Subcutaneous abdominal adipose tissue (tissue), 5 donors: ENCODE measurements at regions not wholly inside any gene's neighbourhood (a gene's known extent, or its start where the extent isn't known, plus 50 kb on each side); places are given as distances from the start of the nearest gene placed in this dataset.

ENCODE experiments used
- H3K27ac ChIP-seq: one replicate; pipeline ENCODE4 v1.7.0; 2013; ENCODE audit warnings: low read depth, mild to moderate bottlenecking, inconsistent platforms, low read length, moderate library complexity
- H3K27me3 ChIP-seq, 5 donors: one replicate each; pipeline ENCODE4 v1.7.0; 2013; ENCODE audit warnings: low read length in 5 of 5, inconsistent platforms in 1 of 5; ENCODE audit not compliant: control insufficient read depth in 5 of 5, insufficient read depth in 4 of 5
- H3K36me3 ChIP-seq, 5 donors: one replicate each; pipeline ENCODE4 v1.7.0; 2013; ENCODE audit warnings: low read length in 5 of 5; ENCODE audit not compliant: control insufficient read depth in 5 of 5, insufficient read depth in 5 of 5
- H3K4me1 ChIP-seq, 5 donors: one replicate each; pipeline ENCODE4 v1.7.0; 2013; ENCODE audit warnings: low read length in 5 of 5, mild to moderate bottlenecking in 3 of 5, moderate library complexity in 1 of 5; ENCODE audit not compliant: control insufficient read depth in 5 of 5, insufficient read depth in 5 of 5
- H3K4me3 ChIP-seq, 5 donors: one replicate each; pipeline ENCODE4 v1.7.0; 2013; ENCODE audit warnings: low read length in 5 of 5, low read depth in 1 of 5
- H3K9ac ChIP-seq, 5 donors: one replicate each; pipeline ENCODE4 v1.7.0; 2013; ENCODE audit warnings: low read length in 5 of 5, mild to moderate bottlenecking in 4 of 5, moderate library complexity in 3 of 5
- H3K9me3 ChIP-seq, 5 donors: one replicate each; pipeline ENCODE4 v1.7.0; 2013; ENCODE audit warnings: low read length in 5 of 5; ENCODE audit not compliant: control insufficient read depth in 5 of 5
- donor health status: healthy.
- donor health status: healthy.
- donor health status: healthy.
- donor health status: healthy.
- donor health status: healthy.

DNA sequence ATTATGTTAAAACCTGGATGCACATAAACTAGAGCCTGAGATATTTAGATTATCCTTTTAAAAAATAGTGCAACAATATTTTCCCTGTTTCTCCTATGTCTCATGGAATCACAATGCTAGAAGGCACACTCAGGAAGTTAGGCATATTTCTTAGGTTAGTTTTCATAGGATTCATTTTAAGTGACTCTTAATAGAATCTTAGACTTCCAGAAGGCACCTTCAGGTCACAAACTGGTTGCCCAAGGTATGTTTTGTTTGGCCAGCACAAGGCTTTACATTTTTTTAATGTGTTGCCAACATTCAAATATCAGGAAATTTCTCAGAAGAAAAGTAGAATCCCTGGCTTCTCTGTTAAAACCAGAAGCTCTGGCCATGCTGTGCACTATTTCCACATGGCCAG lies 129.3 kb downstream of the LNPK start:
- H3K9ac ChIP-seq: no peak overlapping the region
- no peak overlapping the region for H3K4me3 ChIP-seq
- H3K4me1 ChIP-seq: peaks cover 0 to 13% (median 8%) of the 10 kb centered on the region in 5 donors
- no peaks in the 10 kb centered on the region for H3K27me3 ChIP-seq
- no peak overlapping the region for H3K27ac ChIP-seq
- H3K36me3 ChIP-seq: no peaks in the 10 kb centered on the region
- no peaks in the 10 kb centered on the region for H3K9me3 ChIP-seq

GRCh38 chr2:175872005-175872348 lies 130.1 kb downstream of the LNPK start:
- Histone ChIP-seq H3K9ac (no peak overlapping the region), H3K27me3 (no peaks in the 10 kb centered on the region), H3K4me3 (no peak overlapping the region), H3K4me1 (peaks cover 0 to 7% (median under 1%) of the 10 kb centered on the region in 5 donors), H3K27ac (no peak overlapping the region), H3K36me3 (no peaks in the 10 kb centered on the region), H3K9me3 (no peaks in the 10 kb centered on the region)

DNA sequence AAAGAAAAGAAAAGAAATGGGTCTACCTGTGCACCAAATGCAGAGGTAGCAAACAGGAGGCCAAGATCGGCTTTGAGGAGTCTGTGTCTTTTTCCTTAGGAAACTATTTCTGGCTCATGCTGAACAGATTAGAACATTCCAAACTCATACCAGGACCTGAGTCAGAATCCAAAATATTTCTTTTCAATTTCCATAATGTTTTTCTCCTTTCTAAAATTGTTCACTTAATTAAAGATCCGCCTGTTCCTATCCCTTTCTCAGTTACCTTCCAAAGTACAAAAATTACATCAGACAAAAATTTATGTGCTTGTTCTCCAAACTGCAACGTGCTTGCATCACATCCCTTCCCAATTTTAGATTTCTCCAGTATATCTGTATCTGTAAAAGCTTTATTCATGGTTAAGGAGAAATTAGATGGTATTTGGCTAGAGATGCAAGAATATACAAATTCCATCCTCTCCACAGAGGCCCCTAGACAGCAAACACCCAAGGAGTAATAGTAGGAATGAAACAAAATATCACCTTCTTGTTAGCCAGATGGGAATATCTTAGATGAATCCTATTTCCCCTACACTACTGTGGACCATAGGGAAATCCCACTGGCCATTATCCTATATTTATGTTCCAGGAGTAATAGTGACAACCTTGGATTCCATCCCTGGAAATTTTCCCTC lies 130.6 kb downstream of the LNPK start:
- Histone ChIP-seq H3K27me3 (no peaks in the 10 kb centered on the region), H3K4me3 (no peak overlapping the region), H3K4me1 (peaks cover 0 to 6% (median 0%) of the 10 kb centered on the region in 5 donors), H3K36me3 (no peaks in the 10 kb centered on the region), H3K27ac (no peak overlapping the region), H3K9me3 (no peaks in the 10 kb centered on the region), H3K9ac (no peak overlapping the region)

- Histone ChIP-seq H3K27ac (no peak overlapping the region), H3K4me1 (no peaks in the 10 kb centered on the region)
These were observed 136.4 kb downstream of the LNPK start for GRCh38 chr2:175865716-175866115.

DNA sequence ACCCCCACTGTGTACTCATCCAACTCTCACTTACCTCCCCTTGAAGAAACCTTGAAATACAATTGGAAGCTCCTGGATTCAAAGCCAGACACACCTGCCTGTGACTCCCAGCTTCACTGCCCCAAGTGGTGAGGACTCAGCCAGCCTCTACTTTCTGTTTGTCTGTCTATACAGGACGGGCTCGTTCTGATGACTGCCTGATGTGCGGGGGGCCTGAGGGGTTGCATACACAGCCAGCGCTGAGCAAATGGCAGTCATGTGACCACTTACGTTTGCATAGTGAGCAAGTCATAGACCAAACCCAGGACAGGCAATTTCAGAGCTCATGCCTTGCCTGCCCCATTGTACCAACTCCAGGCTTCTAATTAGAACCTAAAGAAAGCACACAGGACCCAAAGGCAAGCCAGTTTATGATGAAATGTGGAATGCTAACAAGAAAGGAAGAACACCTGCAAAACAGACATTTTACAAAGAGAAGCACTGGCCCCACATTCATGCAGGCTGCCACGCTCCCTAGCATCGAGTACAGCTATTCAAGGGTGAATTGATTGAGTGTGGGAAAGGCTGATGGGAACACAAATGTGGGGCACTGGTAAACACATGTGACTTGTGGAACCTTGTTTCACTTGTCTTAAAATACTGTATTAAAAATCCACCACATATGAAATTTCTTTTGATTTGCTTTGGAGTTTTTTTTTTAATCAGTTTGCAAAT lies 137.8 kb downstream of the LNPK start:
- no peaks in the 10 kb centered on the region for H3K36me3 ChIP-seq
- H3K4me3 ChIP-seq: no peak overlapping the region
- no peaks in the 10 kb centered on the region for H3K4me1 ChIP-seq
- no peak overlapping the region for H3K9ac ChIP-seq
- no peaks in the 10 kb centered on the region for H3K9me3 ChIP-seq
- H3K27me3 ChIP-seq: peaks cover 0 to 3% (median 0%) of the 10 kb centered on the region in 5 donors
- H3K27ac ChIP-seq: no peak overlapping the region

More at GRCh38 chr2:175865716-175866115, 136.4 kb downstream of the LNPK start:
- Histone ChIP-seq H3K9me3 (no peaks in the 10 kb centered on the region), H3K36me3 (no peaks in the 10 kb centered on the region), H3K27me3 (peaks cover 0 to 3% (median 0%) of the 10 kb centered on the region in 5 donors), H3K9ac (no peak overlapping the region), H3K4me3 (no peak overlapping the region)

GRCh38 chr2:175861958-175862357 lies 140.1 kb downstream of the LNPK start:
- H3K4me3 ChIP-seq: no peak overlapping the region
- H3K4me1 ChIP-seq: no peaks in the 10 kb centered on the region
- H3K36me3 ChIP-seq: no peaks in the 10 kb centered on the region
- H3K9me3 ChIP-seq: peaks cover 0 to 3% (median 0%) of the 10 kb centered on the region in 5 donors
- no peak overlapping the region for H3K9ac ChIP-seq
- no peak overlapping the region for H3K27ac ChIP-seq
- H3K27me3 ChIP-seq: peaks cover 0 to 3% (median 0%) of the 10 kb centered on the region in 5 donors

DNA sequence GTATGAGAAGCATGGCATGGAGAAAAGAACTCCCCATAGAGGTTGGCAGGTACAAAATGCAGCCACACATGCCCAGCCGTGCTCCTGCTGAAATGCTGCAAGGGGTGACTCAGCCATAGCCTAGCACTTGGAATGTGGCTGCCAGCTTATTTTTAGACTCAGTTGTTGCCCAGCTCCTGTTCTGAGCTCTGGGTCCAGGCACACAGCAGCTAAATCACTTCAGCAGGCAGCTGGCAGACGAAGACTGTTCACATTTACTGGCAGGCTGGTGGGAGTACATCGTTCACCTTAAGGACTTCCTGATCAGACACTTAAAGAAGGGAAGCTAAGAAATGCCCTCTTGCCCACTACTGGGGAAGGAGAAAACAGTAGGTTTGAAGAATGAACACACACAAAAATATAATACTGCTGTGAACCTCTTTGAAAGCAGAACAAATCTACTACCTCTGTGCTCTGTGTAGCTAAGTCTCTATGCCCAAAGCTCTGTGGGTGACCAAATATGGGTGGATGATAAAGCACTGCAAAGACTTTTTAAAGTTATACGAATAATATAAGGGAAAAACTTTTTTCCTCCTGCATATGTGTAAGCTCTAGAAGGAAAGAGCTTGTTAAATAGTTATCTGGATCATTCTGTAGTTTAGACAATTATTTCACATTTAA lies 146.1 kb downstream of the LNPK start:
- H3K9me3 ChIP-seq: peaks cover 0 to 3% (median 0%) of the 10 kb centered on the region in 5 donors
- H3K27ac ChIP-seq: no peak overlapping the region
- H3K36me3 ChIP-seq: no peaks in the 10 kb centered on the region
- H3K4me1 ChIP-seq: no peaks in the 10 kb centered on the region
- H3K27me3 ChIP-seq: no peaks in the 10 kb centered on the region
- no peak overlapping the region for H3K9ac ChIP-seq
- no peak overlapping the region for H3K4me3 ChIP-seq

DNA sequence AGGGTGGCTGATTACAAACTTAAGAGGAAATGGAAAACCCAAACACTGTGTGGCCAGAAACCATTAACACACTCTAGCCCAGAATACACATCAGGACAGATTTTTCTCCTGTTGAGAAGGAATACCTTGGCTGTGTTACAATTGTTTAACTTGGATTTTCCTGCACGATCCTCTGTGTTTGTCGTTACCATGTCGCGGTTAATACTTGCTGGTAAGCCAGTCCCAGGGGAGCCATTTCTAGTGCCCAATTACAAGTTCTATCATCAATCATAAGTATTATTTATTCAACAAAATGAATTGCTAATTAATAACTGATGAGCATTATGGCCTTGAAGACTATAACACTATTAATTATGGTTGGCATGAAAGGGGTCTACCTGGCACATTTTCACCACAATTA lies 146.8 kb downstream of the LNPK start:
- Histone ChIP-seq H3K9me3 (peaks cover 0 to 3% (median 0%) of the 10 kb centered on the region in 5 donors), H3K36me3 (no peaks in the 10 kb centered on the region), H3K4me1 (no peaks in the 10 kb centered on the region), H3K27me3 (no peaks in the 10 kb centered on the region), H3K9ac (no peak overlapping the region), H3K27ac (no peak overlapping the region), H3K4me3 (no peak overlapping the region)

GRCh38 chr2:175854665-175855064 lies 147.4 kb downstream of the LNPK start:
- no peaks in the 10 kb centered on the region for H3K27me3 ChIP-seq
- no peak overlapping the region for H3K4me3 ChIP-seq
- H3K4me1 ChIP-seq: no peaks in the 10 kb centered on the region
- no peak overlapping the region for H3K9ac ChIP-seq
- no peaks in the 10 kb centered on the region for H3K36me3 ChIP-seq
- no peak overlapping the region for H3K27ac ChIP-seq
- H3K9me3 ChIP-seq: peaks cover 0 to 3% (median 0%) of the 10 kb centered on the region in 5 donors

GRCh38 chr2:175854129-175854528 lies 147.9 kb downstream of the LNPK start:
- Histone ChIP-seq H3K27ac (no peak overlapping the region), H3K4me1 (no peaks in the 10 kb centered on the region), H3K4me3 (no peak overlapping the region), H3K9me3 (peaks cover 0 to 3% (median 0%) of the 10 kb centered on the region in 5 donors), H3K36me3 (no peaks in the 10 kb centered on the region), H3K9ac (no peak overlapping the region), H3K27me3 (no peaks in the 10 kb centered on the region)
